ENCODE measurements at regions not wholly inside any gene's neighbourhood (a gene's known extent, or its start where the extent isn't known, plus 50 kb on each side); places are given as distances from the start of the nearest gene placed in this dataset.
A peak's percentile ranks its signal among the peaks of the same experiment; 100 is the strongest.
"Not testable (repeated sequence)": the region's sequence is repeated elsewhere in the genome, so short reads cannot be mapped to it uniquely, and the experiment has no call there.

DNA sequence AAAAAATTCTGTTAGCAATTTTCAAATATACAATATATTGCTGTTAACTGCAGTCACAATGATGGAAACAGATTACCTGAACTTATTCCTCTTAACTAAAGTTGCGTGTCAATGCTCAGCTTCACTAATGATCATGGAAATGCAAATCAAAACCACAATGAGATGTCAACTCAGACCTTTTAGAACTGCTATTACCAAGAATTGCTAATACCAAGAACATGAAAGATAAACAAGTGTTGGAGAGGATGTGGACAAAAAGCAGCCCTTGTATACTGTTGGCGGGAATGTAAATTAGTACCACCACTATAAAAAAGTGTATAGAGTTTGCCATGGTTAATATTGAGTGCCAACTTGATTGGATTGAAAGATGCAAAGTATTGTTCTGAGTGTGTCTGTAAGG is 1409.7 kb upstream of the CDH18 start:
- DNase-seq = no peak
- no peak overlapping the region for H3K27ac ChIP-seq
- TF ChIP-seq, protein P1, sequence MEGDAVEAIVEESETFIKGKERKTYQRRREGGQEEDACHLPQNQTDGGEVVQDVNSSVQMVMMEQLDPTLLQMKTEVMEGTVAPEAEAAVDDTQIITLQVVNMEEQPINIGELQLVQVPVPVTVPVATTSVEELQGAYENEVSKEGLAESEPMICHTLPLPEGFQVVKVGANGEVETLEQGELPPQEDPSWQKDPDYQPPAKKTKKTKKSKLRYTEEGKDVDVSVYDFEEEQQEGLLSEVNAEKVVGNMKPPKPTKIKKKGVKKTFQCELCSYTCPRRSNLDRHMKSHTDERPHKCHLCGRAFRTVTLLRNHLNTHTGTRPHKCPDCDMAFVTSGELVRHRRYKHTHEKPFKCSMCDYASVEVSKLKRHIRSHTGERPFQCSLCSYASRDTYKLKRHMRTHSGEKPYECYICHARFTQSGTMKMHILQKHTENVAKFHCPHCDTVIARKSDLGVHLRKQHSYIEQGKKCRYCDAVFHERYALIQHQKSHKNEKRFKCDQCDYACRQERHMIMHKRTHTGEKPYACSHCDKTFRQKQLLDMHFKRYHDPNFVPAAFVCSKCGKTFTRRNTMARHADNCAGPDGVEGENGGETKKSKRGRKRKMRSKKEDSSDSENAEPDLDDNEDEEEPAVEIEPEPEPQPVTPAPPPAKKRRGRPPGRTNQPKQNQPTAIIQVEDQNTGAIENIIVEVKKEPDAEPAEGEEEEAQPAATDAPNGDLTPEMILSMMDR (IDR thresholded peaks at IDR 0.05 in 4 of 5, conservative IDR thresholded peaks at IDR 0.05 in 1 of 5) = no peak
- TF ChIP-seq POLR2A (IDR thresholded peaks at IDR 0.05) = no peak
- no peaks in the 10 kb centered on the region for H3K27me3 ChIP-seq
- ATAC-seq = no peak
- H3K9me3 ChIP-seq = no peaks in the 10 kb centered on the region
- intact Hi-C loops (cut with DNase I; ENCODE audit: low total_unique reads) (no loop called here), in situ Hi-C loops (cut with MboI; ENCODE audit: low sequenced_read_pairs in 4 of 4) (no loop called here)
- H3K36me3 ChIP-seq = no peaks in the 10 kb centered on the region
- H3K4me3 ChIP-seq = no peak overlapping the region
- H3K4me1 ChIP-seq = no peaks in the 10 kb centered on the region

DNA sequence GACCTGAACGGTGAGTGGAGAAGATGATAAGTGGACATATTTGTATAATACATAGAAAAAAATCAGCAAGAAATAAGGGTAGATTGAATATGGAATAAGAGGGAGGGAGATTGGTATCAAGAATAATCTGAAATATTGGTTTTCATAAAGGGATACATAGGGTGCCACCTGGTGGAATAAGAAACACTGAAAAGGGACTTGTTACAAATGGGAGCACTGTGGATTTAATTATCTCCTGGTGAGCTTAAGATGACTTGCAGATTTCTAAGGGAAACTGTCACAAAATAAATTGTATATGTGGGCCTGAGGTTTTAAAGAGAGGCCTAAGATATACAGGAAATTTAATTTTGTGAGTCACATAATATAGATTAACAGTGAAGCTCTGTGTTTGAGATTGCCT is 1403.5 kb upstream of the CDH18 start:
- in situ Hi-C loops (cut with MboI; ENCODE audit: low sequenced_read_pairs in 4 of 4) = no loop called here
- Histone ChIP-seq H3K27me3 (no peaks in the 10 kb centered on the region), H3K4me1 (no peaks in the 10 kb centered on the region), H3K27ac (no peak overlapping the region), H3K9me3 (no peaks in the 10 kb centered on the region), H3K36me3 (no peaks in the 10 kb centered on the region), H3K4me3 (no peak overlapping the region)
- TF ChIP-seq, protein P1 (IDR thresholded peaks at IDR 0.05 in 4 of 5, conservative IDR thresholded peaks at IDR 0.05 in 1 of 5) = peak in 1 of 5 experiments; percentile 8
- no peak for TF ChIP-seq POLR2A (IDR thresholded peaks at IDR 0.05)
- DNase-seq = no peak
- intact Hi-C loops (cut with DNase I; ENCODE audit: low total_unique reads) = no loop called here
- no peak for ATAC-seq

- H3K27ac ChIP-seq; intact Hi-C loops (cut with DNase I; ENCODE audit: low total_unique reads); H3K27me3 ChIP-seq; H3K36me3 ChIP-seq; H3K9me3 ChIP-seq; ATAC-seq; DNase-seq; in situ Hi-C loops (cut with MboI; ENCODE audit: low sequenced_read_pairs in 4 of 4); H3K4me1 ChIP-seq; H3K4me3 ChIP-seq: not testable (repeated sequence)
Measured at GRCh38 chr5:21360754-21361153, 1372.8 kb upstream of the CDH18 start.

- DNase-seq; intact Hi-C loops (cut with DNase I; ENCODE audit: low total_unique reads); H3K4me3 ChIP-seq; in situ Hi-C loops (cut with MboI; ENCODE audit: low sequenced_read_pairs in 4 of 4); H3K9me3 ChIP-seq; H3K36me3 ChIP-seq; ATAC-seq; H3K27me3 ChIP-seq; H3K27ac ChIP-seq; H3K4me1 ChIP-seq: not testable (repeated sequence)
Measured at GRCh38 chr5:21341948-21342261, 1353.9 kb upstream of the CDH18 start.

DNA sequence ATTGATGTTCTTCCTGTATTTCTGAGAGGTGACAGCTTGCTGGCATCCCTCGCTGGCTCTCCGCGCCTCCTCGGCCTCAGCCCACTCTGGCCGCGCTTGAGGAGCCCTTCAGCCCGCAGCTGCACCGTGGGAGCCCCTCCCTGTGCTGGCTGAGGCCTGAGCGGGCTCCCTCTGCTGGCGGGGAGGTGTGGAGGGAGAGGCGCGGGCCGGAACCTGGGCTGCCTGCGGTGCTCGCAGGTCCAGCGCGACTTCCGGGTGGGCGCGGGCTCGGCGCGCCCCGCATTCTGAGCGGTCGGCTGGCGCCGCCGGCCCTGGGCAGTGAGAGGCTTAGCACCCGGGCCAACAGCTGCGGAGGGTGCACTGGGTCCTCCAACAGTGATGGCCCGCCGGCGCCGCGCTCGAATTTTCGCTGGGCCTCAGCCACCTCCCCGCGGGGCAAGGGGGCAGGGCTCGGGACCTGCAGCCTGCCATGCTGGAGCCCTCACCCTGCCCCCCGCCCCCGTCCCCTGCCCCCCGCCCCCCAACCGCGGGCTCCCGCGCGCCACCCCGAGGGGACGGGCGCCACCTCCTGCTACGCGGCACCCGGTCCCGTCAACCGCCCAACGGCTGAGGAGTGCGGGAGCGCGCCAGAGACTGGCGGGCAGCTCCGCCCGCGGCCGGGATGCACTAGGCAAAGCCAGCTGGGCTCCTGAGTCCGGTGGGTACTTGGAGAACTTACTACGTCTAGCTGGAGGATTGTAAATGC is 1353.4 kb upstream of the CDH18 start:
- H3K9me3 ChIP-seq; H3K4me3 ChIP-seq; H3K36me3 ChIP-seq; H3K27ac ChIP-seq; in situ Hi-C loops (cut with MboI; ENCODE audit: low sequenced_read_pairs in 4 of 4); intact Hi-C loops (cut with DNase I; ENCODE audit: low total_unique reads); H3K4me1 ChIP-seq; ATAC-seq; H3K27me3 ChIP-seq; DNase-seq: not testable (repeated sequence)

GRCh38 chr5:21340233-21340632 is 1352.2 kb upstream of the CDH18 start:
- intact Hi-C loops (cut with DNase I; ENCODE audit: low total_unique reads); H3K4me3 ChIP-seq; H3K36me3 ChIP-seq; H3K27me3 ChIP-seq; H3K27ac ChIP-seq; H3K4me1 ChIP-seq; ATAC-seq; DNase-seq; in situ Hi-C loops (cut with MboI; ENCODE audit: low sequenced_read_pairs in 4 of 4); H3K9me3 ChIP-seq: not testable (repeated sequence)

GRCh38 chr5:21336478-21336877 is 1348.5 kb upstream of the CDH18 start:
- H3K9me3 ChIP-seq; DNase-seq; H3K4me1 ChIP-seq; H3K27me3 ChIP-seq; in situ Hi-C loops (cut with MboI; ENCODE audit: low sequenced_read_pairs in 4 of 4); H3K27ac ChIP-seq; H3K4me3 ChIP-seq; intact Hi-C loops (cut with DNase I; ENCODE audit: low total_unique reads); H3K36me3 ChIP-seq; ATAC-seq: not testable (repeated sequence)

DNA sequence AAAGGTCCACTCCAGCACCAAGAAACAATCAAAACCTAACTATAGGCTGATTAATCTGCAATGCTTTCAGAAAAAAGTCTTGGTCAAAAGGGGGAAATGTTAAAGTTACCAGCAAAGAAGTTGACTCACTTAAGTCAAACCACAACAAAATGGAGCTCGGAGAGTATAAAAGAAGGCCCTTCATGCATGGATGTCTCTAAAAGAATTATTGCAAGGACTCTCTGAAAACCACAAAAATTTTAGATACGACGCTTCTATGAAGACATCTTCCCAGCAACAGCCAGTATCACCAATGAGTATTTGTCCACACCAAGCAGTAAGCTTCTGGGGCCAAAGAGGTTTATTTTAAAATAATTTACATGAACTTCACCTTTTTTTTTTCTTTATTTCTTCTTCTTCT is 1327.4 kb upstream of the CDH18 start:
- H3K9me3 ChIP-seq; H3K27me3 ChIP-seq; H3K4me3 ChIP-seq; intact Hi-C loops (cut with DNase I; ENCODE audit: low total_unique reads); H3K27ac ChIP-seq; H3K4me1 ChIP-seq; ATAC-seq; DNase-seq; H3K36me3 ChIP-seq; in situ Hi-C loops (cut with MboI; ENCODE audit: low sequenced_read_pairs in 4 of 4): not testable (repeated sequence)

DNA sequence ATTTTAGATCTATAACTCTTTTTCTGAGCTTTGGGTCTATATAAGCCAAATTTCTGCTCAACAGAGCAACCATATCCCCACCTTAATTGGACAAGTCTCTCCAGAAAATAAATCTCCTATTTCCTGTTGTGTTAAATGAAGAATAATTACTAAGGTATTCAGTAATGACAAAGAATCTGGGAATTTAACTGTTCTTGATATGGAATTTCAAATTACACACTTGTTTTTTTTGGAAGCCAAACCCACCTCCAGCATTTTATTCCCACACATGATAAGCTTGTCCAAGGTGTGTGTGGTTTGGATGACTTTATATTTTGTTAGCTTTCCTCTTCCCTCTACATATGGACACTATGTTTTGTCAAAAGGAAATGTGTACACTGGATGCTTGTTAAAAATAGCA is 1313.2 kb upstream of the CDH18 start:
- ATAC-seq; H3K4me3 ChIP-seq; H3K36me3 ChIP-seq; H3K9me3 ChIP-seq; H3K27ac ChIP-seq; intact Hi-C loops (cut with DNase I; ENCODE audit: low total_unique reads); DNase-seq; in situ Hi-C loops (cut with MboI; ENCODE audit: low sequenced_read_pairs in 4 of 4); H3K27me3 ChIP-seq; H3K4me1 ChIP-seq: not testable (repeated sequence)

DNA sequence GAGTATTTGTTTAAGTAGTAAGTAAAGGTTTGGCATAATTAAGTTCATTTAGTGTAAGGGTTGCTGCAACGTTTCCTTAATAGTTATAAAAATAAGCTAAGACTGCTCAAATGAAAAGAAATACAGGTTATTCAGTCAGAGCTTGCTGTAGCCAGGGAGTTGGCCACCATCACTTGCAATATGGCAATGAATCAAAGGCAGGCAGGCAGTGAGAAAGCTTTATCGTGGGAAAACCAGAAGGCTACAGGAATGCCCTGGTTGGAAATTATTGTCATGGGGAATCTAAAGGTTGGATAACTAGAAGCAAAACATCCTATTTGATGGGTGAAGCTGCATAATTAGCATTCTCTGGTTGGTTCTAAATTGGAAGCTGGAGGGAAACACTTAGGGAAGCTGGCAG is 1286.4 kb upstream of the CDH18 start:
- H3K27ac ChIP-seq; H3K4me3 ChIP-seq; DNase-seq; H3K4me1 ChIP-seq; ATAC-seq; H3K27me3 ChIP-seq; H3K9me3 ChIP-seq; intact Hi-C loops (cut with DNase I; ENCODE audit: low total_unique reads); in situ Hi-C loops (cut with MboI; ENCODE audit: low sequenced_read_pairs in 4 of 4); H3K36me3 ChIP-seq: not testable (repeated sequence)
